ENCODE measurements at regions not wholly inside any gene's neighbourhood (a gene's known extent, or its start where the extent isn't known, plus 50 kb on each side); places are given as distances from the start of the nearest gene placed in this dataset.
"Not testable (repeated sequence)": the region's sequence is repeated elsewhere in the genome, so short reads cannot be mapped to it uniquely, and the experiment has no call there.

DNA sequence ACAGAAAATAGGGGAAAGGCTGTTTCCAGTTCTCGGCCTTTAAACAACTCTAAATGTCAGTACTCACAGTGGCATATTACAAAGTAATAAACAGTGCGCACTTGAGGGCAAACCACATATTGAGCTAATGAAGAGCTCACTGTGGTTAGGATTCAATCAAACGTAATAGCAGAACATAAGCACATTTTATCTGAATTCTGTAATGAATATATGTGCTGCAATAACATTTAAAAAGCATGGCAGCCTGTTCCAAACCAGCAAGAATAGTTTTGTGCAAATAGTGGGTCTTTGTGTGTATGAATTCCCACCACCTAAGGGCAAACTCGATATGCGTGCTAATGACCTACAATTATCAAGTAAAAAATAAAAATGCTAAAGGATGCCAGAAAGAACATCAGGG is 163.0 kb downstream of the TBC1D2B start:
- DNase-seq (ENCODE audit: low spot score): not testable (repeated sequence)

DNA sequence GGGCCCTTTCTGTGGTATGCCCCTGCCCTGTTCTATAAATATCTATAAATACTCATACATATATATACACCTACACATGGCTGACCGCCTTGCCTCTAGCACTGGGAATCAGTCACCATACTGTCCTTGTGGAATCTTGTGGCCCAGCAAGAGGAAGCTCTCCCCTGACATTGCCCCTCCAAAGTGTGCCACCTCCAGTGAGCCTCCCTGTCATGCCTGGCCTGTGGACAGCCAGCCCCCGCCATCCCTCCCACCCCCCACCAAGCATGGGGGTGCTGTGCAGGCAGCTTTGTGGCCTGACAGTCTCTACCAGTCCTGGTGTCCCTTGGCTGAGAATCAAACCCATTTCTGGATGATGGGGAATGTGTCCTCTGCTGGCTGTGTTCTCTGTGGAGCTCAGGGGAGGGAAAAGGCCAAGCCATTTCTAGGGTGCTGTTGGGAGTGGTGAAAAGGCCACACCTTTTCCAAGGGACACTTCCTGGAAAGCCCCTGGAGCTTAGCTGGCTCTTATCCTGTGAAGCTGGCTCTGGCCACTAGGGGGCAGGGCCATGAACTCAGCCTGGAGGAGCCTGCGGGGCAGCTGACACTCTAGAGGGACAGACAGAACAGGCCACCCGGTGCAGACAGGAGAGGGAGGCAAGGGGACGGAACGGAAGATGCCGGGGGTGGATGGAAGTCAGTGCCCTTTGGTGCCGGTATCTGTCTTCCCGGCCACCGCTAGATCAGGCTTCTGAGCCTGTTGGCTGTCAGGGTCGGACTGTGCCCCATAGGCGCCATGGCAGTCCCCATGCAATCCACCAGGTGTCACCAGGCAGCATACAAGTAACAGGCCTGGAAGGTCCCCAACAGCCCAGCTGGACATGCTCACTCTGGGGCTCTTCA is 167.2 kb downstream of the TBC1D2B start:
- in situ Hi-C loops (cut with HindIII; ENCODE audit: low sequenced_read_pairs): not testable (repeated sequence)
- DNase-seq (ENCODE audit: low spot score): peak; percentile 77

More for the DNA sequence above, 163.0 kb downstream of the TBC1D2B start:
- in situ Hi-C loops (cut with HindIII; ENCODE audit: low sequenced_read_pairs): not testable (repeated sequence)

- no peak for DNase-seq (ENCODE audit: low spot score)
- in situ Hi-C loops (cut with HindIII; ENCODE audit: low sequenced_read_pairs): no loop called here
Measured at GRCh38 chr15:77909182-77909940, 168.2 kb downstream of the TBC1D2B start.

DNA sequence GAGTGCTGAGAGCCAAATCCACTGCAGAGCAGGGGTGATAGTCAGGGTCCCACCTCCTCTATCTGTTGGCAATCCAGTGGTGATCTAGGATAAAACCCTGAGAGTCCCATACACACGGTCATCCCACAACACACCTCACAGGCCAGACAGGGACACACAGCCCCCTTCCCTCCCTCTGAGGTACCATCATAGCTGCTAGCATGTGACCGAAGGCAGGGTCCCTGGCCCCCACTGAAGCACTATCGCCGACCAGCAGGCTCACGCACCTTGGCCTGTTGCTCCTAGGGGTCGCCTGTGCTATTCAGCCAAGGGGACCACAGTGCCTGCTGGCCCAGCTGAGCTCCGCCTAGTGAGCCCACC is 168.8 kb downstream of the TBC1D2B start:
- in situ Hi-C loops (cut with HindIII; ENCODE audit: low sequenced_read_pairs): not testable (repeated sequence)

GRCh38 chr15:77907824-77908751 is 169.4 kb downstream of the TBC1D2B start:
- peak; percentile 43 for DNase-seq (ENCODE audit: low spot score)
- in situ Hi-C loops (cut with HindIII; ENCODE audit: low sequenced_read_pairs): no loop called here

More for the DNA sequence above, 168.8 kb downstream of the TBC1D2B start:
- not testable (repeated sequence) for DNase-seq (ENCODE audit: low spot score)

DNA sequence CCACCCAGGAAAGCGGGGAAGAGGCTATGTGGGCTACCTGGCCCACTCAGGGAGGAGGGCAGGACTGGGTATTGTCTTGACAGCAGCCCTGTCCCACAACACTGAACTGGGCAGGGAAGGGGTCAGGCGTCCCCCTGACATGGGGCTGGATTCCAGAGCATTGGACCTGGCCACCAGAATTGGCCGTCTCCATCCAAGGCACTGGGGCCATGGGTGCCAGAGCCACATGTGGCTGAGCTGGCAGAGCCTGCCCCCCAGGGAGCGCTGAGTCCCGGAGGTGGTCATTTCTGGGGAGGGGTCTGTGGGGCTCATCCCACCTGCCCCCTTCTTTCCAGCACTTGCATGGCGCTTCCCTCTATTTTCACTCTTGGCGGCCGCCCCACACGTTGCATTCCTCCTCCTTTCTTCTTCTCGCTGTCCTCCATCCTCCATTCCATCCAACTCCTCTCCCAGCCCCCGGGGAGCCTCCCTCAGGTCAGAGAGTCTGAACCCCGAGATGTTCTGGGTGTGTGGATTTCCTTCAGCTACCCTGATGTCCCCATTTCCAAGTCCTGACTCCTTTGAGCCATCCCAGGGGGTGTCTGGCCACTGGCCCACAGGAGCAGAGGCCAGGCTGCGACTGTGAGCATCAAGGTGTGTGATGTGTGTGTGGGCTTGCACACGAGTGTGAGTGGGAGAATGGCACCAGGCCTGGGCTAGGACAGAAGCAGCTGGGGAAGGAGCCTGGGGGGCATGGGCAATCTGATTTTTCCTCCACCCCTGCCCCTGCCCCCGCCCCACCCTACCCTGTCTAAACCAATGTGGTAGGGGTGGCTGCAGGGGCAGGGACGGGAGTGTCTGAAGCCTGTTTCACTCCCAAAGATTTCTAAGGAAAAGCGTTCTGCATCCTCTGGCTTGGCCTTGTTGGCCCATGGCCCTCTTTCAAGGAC is 171.2 kb downstream of the TBC1D2B start:
- DNase-seq (ENCODE audit: low spot score); in situ Hi-C loops (cut with HindIII; ENCODE audit: low sequenced_read_pairs): not testable (repeated sequence)

- peak; percentile 59 for DNase-seq (ENCODE audit: low spot score)
- in situ Hi-C loops (cut with HindIII; ENCODE audit: low sequenced_read_pairs): no loop called here
Measured at GRCh38 chr15:77905301-77905920, 172.1 kb downstream of the TBC1D2B start.

DNA sequence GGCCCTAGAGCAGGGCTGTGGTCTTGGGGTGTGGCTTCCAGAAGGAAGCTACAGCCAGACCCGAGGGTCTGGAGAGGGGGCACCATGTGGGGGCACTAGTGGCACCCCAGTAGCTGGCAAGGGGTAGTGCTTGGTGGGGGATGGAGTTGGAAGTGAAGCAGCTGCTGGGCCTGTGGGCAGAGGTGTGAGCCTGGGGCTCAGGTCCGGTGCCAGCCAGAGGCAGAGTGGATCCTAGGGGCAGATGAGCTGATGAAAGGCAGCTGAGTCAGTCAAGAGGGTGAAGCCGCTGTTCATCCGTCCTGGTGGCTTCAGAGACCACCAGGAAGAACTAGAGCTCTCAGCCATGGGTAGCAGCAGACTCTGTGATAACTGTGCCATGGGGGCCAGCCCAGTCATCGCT is 172.6 kb downstream of the TBC1D2B start:
- DNase-seq (ENCODE audit: low spot score): no peak
- in situ Hi-C loops (cut with HindIII; ENCODE audit: low sequenced_read_pairs): no loop called here

GRCh38 chr15:77904436-77904821 is 173.1 kb downstream of the TBC1D2B start:
- in situ Hi-C loops (cut with HindIII; ENCODE audit: low sequenced_read_pairs): no loop called here
- no peak for DNase-seq (ENCODE audit: low spot score)

- in situ Hi-C loops (cut with HindIII; ENCODE audit: low sequenced_read_pairs); DNase-seq (ENCODE audit: low spot score): not testable (repeated sequence)
Measured at GRCh38 chr15:77903761-77904435, 173.6 kb downstream of the TBC1D2B start.

GRCh38 chr15:77902921-77903760 is 174.4 kb downstream of the TBC1D2B start:
- in situ Hi-C loops (cut with HindIII; ENCODE audit: low sequenced_read_pairs): not testable (repeated sequence)
- peak; percentile 25 for DNase-seq (ENCODE audit: low spot score)

GRCh38 chr15:77901921-77902750 is 175.4 kb downstream of the TBC1D2B start:
- DNase-seq (ENCODE audit: low spot score): no peak
- in situ Hi-C loops (cut with HindIII; ENCODE audit: low sequenced_read_pairs): no loop called here

GRCh38 chr15:77901251-77901881 is 176.1 kb downstream of the TBC1D2B start:
- in situ Hi-C loops (cut with HindIII; ENCODE audit: low sequenced_read_pairs): no loop called here
- no peak for DNase-seq (ENCODE audit: low spot score)

DNA sequence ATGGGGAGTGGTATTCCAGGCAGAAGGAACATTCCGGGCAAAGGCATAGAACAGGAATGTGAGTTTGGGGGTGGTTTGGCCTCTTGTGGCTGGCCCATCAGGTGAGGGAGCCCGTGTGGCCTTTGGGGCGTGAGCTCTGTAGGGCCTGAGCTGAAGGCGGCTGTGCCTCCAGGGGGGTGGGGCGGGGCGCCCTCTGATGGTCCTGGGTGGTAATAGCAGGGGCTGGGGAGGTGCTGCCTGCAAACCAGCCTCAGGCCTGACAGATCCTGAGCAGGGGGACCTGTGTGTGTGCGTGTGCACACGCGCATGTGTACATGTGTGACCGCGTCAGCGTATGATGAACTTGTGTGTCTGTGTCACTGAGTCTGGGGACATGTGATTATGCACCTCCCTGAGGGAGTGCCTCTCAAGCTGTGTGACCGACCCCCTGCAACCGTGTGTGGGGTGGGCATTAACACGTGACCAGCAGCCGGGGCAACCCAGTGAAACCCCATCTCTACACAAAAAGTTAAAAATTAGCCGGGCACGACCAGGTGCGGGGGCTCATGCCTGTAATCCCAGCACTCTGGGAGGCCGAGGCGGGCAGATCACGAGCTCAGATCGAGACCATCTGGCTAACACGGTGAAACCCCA is 177.1 kb downstream of the TBC1D2B start:
- DNase-seq (ENCODE audit: low spot score); in situ Hi-C loops (cut with HindIII; ENCODE audit: low sequenced_read_pairs): not testable (repeated sequence)

DNA sequence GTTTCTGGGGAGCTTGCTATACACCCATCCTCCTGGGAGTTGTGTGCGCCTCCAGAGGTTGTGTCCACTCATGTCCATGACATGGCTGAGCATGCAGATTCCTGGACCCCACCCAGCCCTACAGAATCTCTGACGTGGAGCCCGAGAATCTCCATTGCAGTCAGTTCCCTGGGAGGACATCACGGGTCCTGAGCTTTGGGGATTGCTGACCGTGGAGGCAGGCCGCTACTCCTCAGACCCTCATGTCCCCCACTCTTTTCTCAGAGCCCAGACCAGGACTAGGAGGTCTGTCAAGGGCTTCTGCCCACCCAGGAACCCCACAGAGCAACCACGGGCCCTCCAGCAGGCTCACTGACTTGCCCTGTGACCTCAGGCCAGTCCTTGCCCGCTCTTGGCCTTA is 177.7 kb downstream of the TBC1D2B start:
- DNase-seq (ENCODE audit: low spot score); in situ Hi-C loops (cut with HindIII; ENCODE audit: low sequenced_read_pairs): not testable (repeated sequence)

All from G401 (cell line).